Germinal center (tissue), 1 donor: ENCODE measurements at regions not wholly inside any gene's neighbourhood (a gene's known extent, or its start where the extent isn't known, plus 50 kb on each side); places are given as distances from the start of the nearest gene placed in this dataset.
"Not testable (repeated sequence)": the region's sequence is repeated elsewhere in the genome, so short reads cannot be mapped to it uniquely, and the experiment has no call there.

ENCODE experiments used
- DNase-seq: peaks from one replicate; pipeline ENCODE4 v3.0.0; 2012; ENCODE audit warnings: mixed read lengths, low spot score

- no peak for DNase-seq
Measured at GRCh38 chr12:19912991-19913390, 455.3 kb upstream of the PDE3A start.

DNA sequence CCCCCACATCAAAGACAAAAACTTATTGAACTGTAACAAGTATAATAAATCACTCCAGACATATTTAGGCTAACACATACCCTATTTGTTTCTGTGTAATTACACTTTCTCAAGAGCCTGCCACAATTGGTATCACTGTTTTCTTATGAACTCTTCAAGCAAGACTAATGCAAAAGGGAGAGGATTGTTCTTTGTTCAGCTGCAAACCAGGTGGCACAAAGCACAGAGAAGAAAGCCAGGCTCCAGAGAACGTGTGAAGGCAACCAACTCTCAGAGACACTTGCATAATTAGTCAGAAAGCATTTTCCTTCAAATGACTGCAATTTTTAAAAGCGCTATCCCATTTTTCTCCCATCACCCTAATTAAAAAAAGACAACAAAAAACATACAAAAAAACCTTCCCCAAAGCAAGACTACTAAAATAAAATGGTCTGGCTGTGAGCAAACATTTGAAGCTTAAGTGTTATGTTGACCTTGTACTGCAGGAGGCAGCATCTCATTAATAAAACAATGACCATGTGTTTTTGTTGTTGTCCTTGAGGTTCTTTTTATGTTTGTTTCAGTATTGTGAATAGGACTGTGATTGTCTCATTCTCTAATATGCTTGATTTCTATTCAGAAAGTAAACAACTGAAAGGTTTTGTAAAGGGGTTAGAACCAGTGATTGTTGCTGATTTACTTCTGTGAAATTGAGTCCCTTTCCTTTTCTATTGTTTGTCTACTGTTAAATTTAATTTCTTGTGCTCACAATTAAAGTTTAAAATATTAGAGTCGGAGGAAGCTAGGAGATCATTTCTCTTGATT, 452.7 kb upstream of the PDE3A start:
- DNase-seq, result no peak

DNA sequence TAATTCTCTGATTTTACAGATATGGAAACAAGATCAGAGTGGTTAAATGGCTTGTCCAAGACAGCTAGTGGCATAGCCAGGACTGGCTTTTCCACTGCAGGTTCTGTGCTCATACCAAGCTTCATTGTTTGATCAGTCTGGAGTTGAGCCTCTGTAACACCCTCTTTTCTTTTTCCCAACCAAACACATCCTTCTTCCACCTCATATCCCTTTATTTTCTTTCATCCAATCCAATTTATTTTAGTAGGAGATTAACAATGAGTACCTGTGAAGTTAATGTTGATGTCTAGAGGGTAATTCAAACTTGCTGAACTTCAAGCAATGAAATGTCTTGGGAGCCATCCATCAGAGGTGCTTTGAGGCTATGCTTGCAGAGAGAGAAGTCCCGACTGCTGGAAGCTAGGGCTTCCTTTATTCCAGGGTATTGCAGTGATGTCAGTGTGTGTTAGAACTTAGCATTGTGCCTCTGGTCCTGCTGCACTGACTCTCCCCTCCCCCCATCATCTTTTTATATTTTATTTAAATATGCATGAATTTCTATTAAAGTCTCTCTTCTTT, 452.1 kb upstream of the PDE3A start:
- no peak for DNase-seq

DNA sequence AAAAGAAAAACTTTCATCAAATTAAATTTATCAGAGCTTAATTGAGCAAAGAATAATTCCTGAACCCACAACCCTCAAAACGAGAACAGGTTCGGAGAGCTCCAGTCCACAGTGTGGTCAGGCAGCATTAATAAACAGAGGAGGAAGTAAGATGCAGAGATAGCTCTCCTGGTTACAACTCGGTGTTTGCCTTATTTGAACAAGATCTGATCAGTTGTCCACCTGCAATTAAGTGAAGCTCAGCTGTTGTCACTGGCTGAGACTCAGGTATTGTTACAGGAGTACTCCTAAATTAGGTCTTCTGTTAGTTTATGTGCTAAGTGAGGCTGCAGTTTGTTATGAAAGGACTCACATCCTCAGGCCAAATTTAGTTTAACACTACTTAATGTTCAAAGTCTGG, 451.4 kb upstream of the PDE3A start:
- DNase-seq, result no peak

DNA sequence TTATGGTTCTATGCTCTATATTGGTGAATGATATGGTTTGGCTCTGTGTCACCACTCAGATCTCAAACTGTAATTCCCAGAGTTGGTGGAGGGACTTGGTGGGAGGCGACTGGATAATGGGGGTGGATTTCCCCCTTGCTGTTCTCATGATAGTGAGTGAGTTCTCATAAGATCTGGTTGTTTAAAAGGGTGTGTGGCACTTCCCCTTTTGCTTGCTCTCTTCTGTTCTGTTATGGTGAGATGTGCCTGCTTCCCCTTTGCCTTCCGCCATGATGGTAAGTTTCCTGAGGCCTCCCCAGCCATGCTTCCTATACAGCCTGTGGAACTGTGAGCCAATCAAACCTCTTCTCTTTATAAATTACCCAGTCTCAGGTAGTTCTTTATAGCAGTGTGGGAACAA, 446.6 kb upstream of the PDE3A start:
- DNase-seq, result not testable (repeated sequence)

GRCh38 chr12:19922717-19923116, 445.6 kb upstream of the PDE3A start:
- DNase-seq, result no peak

GRCh38 chr12:19924360-19924759, 444.0 kb upstream of the PDE3A start:
- no peak for DNase-seq

- DNase-seq, result no peak
Measured at GRCh38 chr12:19925841-19926240, 442.5 kb upstream of the PDE3A start.

GRCh38 chr12:19926266-19926665, 442.1 kb upstream of the PDE3A start:
- no peak for DNase-seq

DNA sequence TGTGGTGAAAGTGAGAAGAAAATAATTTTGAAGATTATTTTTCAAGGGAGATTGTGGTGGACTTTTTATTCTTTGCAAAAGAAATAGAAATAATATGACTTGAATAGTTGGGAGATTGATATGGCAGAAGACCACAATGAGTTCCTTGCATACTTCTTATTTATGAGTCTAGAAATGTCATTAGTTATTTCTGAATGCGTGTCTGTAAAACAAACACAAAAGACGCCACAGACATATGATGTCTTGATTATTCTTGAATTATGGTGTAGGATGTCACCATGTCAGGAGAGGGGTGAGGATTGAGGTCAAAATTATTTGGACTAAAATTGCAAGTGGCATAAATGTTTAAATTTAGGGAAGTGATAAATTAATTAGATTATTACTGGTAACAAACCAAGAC, 440.7 kb upstream of the PDE3A start:
- no peak for DNase-seq

DNA sequence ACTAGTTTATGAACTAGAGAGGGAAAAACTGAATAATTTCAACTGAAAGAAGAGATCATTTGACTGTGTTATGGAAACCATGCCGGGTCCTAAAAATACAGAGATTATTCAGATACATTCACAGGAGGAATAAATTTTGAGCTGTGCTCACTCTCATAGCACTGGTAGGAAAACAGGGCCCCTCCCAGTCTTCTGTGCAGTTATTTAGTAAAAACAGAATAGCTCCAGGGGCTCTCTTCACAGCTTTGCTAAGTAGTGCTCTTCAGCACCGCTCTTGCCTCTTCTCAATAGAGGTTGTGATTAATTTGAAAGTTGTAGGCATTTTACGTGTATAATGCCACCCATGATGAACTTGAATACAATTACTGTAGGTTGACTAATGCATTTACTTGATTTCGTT, 435.9 kb upstream of the PDE3A start:
- DNase-seq, result no peak

- DNase-seq, result no peak
Measured at GRCh38 chr12:19933924-19934323, 434.4 kb upstream of the PDE3A start.

- no peak for DNase-seq
Measured at GRCh38 chr12:19937161-19937560, 431.2 kb upstream of the PDE3A start.

- no peak for DNase-seq
Measured at GRCh38 chr12:19938031-19938430, 430.3 kb upstream of the PDE3A start.

GRCh38 chr12:19938491-19938890, 429.8 kb upstream of the PDE3A start:
- no peak for DNase-seq

DNA sequence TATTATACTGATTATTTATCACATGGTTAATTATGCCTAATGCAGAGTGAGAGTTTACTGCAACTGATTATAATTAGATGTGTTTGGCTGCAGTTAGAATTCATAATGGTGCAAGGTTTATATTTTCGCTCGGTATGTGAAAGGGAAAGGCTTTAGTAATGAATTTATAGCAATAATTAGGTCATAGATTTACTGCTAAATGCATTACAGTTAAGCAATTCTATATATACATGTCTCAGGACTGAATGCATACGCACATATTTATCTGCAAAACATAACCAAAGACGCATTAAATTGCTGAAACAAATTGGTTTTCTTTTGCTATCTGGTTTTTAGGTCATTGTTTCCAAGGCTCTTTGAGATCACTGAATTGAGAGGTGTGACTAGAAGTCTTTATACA, 428.1 kb upstream of the PDE3A start:
- DNase-seq, result no peak

- no peak for DNase-seq
Measured at GRCh38 chr12:19941096-19941495, 427.2 kb upstream of the PDE3A start.

DNA sequence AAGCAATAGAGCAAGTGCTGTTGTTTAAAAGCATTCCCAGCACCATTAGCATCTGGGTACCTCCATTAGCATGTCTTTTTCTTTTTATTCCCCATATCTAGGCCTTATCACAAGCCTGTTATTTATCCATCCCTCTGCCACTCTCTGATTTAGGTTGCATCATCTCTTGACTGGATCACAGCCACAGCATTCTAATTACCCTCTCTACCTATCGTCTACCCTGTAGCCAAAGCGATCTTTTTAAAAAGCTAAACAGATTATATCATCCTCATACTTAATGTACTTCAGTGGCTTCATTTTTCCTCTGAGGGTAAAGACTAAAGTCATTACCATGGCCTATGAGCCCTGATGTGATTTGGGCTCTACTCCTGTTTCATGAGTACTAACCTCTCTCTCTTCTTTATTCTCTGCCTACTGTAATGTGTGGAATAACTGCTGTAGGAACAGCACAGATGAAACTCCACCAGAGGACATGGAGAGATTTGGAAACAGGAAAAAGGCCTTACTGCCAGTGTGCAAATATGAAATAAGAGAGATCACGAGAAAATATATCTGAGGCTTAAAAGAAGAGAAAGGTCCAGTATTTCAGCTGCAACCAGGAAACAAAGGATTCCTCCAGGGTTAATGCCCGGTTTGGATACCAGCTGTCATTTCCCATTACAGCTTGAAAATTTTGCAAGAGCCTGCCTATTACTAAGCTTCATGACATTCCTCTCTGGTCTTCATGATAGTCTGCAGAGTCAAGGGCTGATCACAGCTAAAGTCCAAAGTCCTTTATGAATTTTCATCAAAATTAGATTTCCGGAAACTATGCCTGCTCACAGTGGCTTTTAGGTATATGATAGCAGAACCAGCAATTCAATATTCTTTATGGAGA, 422.5 kb upstream of the PDE3A start:
- DNase-seq, result no peak

DNA sequence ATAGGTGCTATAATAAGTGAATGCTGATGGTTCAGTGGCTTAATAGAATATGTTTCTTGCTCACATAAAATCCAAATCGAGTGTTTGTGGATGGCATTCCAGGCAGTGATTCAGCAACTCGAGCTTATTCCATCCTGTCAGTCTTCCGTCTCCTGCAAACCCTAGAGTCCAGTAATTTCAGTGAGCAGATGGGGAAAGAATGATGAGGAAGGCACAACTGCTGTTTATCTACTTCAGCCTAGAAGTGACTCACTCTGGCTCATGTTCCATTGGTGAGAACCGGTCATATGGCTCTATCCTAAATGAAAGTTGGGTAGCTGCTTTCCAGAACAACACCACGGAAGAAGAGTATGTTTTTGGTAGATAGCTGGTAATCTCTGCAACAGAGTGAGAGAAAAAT, 421.8 kb upstream of the PDE3A start:
- no peak for DNase-seq

DNA sequence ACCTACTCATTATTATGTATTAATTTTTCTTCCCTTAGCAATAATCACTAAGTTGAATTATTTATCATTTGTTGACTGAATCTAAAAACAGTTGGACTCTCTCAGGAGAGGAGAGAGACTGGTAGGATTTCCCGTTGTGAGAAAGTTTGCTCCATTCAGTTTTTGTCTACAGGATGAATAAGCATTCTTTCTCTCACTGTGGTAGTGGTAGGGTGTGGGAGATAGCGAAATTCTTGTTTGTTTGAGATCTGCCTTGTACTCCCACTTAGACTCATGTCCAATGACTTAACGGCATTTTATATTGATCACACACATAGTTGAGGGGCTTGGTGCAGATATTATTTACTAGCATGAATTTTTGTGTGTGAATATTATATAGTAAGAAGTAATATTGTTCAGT, 421.0 kb upstream of the PDE3A start:
- DNase-seq, result no peak

GRCh38 chr12:19951664-19952063, 416.7 kb upstream of the PDE3A start:
- DNase-seq, result no peak

GRCh38 chr12:19953734-19954133, 414.6 kb upstream of the PDE3A start:
- DNase-seq, result no peak

GRCh38 chr12:19954163-19954562, 414.2 kb upstream of the PDE3A start:
- no peak for DNase-seq
